C4-2B (cell line): ENCODE measurements at regions not wholly inside any gene's neighbourhood (a gene's known extent, or its start where the extent isn't known, plus 50 kb on each side); places are given as distances from the start of the nearest gene placed in this dataset.

ENCODE experiments used
- H3K27ac ChIP-seq: fragments of 450-650 bp; 2 replicates; pipeline ENCODE4 v1.5.1; 2017
- ZFX ChIP-seq: fragments of 450-650 bp; IDR thresholded peaks from 2 replicates; pipeline ENCODE4 v1.6.1; 2017
- TF ChIP-seq, protein P1 (sequence below): fragments of 450-650 bp; conservative IDR thresholded peaks from 2 replicates; pipeline ENCODE4 v1.5.1; 2017; ENCODE audit warnings: mild to moderate bottlenecking

DNA sequence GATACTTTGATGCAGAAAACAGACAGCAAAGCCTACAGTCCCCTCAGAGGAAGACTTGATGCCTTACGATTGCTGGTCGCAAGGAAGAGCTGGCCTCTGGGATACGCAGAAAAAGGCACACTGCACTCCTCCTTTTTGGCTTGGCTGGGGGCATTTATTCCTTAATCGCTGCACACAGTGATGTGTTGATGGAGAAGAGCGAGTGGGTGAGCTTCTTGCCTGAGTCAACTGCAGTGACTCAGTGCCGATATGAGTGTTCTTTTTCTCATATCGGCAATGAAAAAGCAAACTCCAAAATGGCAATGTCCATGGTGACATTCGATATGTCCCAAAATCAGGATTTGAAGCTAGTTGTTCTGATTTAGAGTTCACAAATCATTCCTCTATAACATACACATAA lies 794.8 kb downstream of the HACE1 start:
- H3K27ac ChIP-seq = no peak overlapping the region

DNA sequence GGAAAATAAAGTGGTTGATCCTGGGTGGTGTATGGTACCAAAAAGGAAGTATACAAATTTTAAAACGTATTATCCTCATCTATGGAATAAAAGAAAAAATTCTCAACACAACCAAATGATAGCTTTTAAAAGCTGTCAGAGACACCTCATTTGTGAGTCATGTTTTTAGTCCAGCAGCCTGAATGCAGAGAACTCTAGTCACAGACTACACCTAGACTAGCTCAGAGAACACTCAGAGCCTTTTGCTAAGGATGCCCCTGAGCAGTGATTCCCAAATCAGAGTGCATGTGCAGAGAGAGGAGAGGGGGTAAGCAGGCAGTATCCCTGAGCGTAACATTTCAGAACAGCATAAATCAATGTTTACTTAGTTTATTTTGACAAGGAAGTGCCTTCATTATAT lies 809.3 kb downstream of the HACE1 start:
- no peak overlapping the region for H3K27ac ChIP-seq
- TF ChIP-seq, protein P1, sequence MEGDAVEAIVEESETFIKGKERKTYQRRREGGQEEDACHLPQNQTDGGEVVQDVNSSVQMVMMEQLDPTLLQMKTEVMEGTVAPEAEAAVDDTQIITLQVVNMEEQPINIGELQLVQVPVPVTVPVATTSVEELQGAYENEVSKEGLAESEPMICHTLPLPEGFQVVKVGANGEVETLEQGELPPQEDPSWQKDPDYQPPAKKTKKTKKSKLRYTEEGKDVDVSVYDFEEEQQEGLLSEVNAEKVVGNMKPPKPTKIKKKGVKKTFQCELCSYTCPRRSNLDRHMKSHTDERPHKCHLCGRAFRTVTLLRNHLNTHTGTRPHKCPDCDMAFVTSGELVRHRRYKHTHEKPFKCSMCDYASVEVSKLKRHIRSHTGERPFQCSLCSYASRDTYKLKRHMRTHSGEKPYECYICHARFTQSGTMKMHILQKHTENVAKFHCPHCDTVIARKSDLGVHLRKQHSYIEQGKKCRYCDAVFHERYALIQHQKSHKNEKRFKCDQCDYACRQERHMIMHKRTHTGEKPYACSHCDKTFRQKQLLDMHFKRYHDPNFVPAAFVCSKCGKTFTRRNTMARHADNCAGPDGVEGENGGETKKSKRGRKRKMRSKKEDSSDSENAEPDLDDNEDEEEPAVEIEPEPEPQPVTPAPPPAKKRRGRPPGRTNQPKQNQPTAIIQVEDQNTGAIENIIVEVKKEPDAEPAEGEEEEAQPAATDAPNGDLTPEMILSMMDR = no peak
- no peak for TF ChIP-seq ZFX

More for the DNA sequence above, 794.8 kb downstream of the HACE1 start:
- TF ChIP-seq ZFX = no peak
- TF ChIP-seq, protein P1 = no peak

GRCh38 chr6:104046426-104046825 lies 813.3 kb downstream of the HACE1 start:
- no peak overlapping the region for H3K27ac ChIP-seq
- no peak for TF ChIP-seq ZFX
- TF ChIP-seq, protein P1 = no peak

DNA sequence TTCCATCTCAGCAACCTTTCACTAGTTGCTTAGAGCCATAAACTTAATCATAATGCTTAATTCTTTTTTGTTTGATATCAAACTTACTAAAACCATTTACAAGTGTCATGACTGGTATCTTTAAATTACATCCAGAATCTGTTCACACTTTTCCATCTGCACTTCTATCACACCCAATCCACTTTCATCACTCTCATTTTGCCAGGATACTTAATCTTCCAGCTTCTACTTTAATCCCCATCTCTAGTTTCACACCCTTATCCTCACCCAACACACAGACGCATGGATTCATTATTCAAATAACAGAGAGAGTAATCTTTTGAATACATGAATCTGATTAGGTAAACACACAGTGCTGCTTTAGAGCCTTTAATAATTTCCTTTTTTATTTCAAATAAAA lies 828.4 kb downstream of the HACE1 start:
- TF ChIP-seq, protein P1 = no peak
- no peak for TF ChIP-seq ZFX
- H3K27ac ChIP-seq = no peak overlapping the region

DNA sequence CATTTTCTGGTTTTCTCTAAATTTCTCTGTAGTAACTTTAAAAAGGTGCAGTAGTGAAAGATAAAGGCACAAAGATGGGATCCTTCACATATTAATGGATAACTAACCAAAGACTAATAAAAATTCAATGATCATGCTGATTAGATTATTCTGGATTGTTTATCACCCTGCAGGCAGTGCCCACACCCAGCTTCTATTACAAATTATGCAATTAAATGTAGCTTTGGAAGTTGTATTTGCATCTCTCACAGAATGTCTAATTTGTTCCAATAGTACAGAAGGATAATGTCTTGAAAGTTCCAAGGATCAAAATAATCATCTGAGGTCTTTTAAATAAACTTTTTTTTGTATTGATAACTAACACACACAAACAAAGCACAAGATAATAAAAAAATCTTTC lies 837.6 kb downstream of the HACE1 start:
- no peak overlapping the region for H3K27ac ChIP-seq
- TF ChIP-seq, protein P1 = no peak
- no peak for TF ChIP-seq ZFX

- no peak for TF ChIP-seq ZFX
- H3K27ac ChIP-seq = no peak overlapping the region
These were observed 840.5 kb downstream of the HACE1 start for GRCh38 chr6:104019075-104019753.

DNA sequence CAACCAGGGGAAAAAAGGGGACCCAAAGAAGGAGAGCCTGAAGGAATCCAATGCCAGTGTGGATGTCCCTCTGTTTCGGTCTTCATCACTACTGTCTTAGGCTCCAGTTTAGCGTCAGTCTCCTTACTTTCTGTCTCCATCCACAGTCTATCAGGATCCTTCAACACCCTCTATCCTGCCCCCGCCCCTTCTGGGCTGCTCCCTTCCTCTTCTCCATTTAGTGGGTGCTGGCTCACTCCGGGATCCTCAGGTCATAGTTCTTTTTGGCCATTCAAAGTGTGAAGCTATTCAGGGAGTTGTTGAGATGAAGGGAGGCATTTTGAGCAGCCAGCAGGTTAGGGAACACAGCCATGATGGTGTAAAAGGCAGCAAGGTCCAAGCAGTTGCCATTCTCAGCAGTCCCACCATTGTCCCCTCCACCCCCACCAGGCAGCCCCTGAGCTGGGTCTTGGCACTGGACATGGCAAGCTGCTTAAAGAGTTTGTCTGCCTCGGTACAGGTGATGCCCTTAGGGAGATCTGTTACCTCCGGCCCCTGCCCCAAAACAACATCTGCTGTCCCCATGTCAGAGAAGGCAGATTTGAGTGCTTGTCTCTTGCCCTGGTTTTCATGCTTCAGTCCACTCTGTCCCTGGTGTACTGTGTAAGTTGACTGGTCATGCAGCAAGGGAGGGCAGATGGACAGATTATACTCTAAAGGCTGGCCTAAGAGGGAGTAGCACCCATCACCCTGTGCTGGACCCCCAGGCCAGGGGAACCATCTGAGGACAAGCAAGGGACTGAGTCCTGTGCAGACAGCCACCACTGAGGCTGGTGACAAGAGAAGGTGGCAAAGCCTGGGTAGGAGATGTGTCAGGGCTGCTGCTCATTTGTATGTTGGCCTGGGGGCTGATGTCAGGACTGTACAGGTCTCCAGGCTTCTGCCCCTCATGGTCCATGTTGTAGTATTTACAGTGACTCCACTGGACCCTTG lies 842.0 kb downstream of the HACE1 start:
- no peak for TF ChIP-seq ZFX
- TF ChIP-seq, protein P1 = no peak
- no peak overlapping the region for H3K27ac ChIP-seq
